Heart left ventricle (tissue), 16 donors: ENCODE measurements at regions not wholly inside any gene's neighbourhood (a gene's known extent, or its start where the extent isn't known, plus 50 kb on each side); places are given as distances from the start of the nearest gene placed in this dataset.

Source experiments
- ATAC-seq, 4 donors: fragments of 200-7000 bp; cut with Tn5 transposase; one replicate each; pipeline ENCODE4 v1.9.1; 2020 to 2022; ENCODE audit warnings: moderate library complexity in 4 of 4, mild to moderate bottlenecking in 3 of 4, moderate number of reproducible peaks in 1 of 4
- DNase-seq, 5 donors: peaks; one replicate each; pipeline ENCODE4 v3.0.0-alpha.2; 2020
- H3K27ac ChIP-seq, 12 donors: fragments of 200-600 bp; sonication (generic) in 4 of 12; one replicate each; pipeline versions ENCODE4 v1.5.0 to v1.8.0; 2016 to 2022; ENCODE audit warnings: mild to moderate bottlenecking in 2 of 12
- H3K27me3 ChIP-seq, 9 donors: fragments of 200-600 bp; sonication (generic) in 2 of 9; one replicate each; pipeline versions ENCODE4 v1.5.1 to v1.8.0; 2016 to 2022; ENCODE audit warnings: mild to moderate bottlenecking in 3 of 9
- H3K36me3 ChIP-seq, 9 donors: fragments of 200-600 bp; sonication (generic) in 2 of 9; one replicate each; pipeline versions ENCODE4 v1.5.0 to v1.8.0; 2018 to 2022; ENCODE audit warnings: mild to moderate bottlenecking in 2 of 9
- H3K4me1 ChIP-seq, 12 donors: fragments of 200-600 bp; sonication (generic) in 4 of 12; one replicate each; pipeline versions ENCODE4 v1.5.0 to v1.8.0; 2016 to 2022; ENCODE audit warnings: mild to moderate bottlenecking in 3 of 12
- H3K4me3 ChIP-seq, 12 donors: fragments of 200-600 bp; sonication (generic) in 4 of 12; one replicate each; pipeline versions ENCODE4 v1.5.0 to v1.8.0; 2017 to 2022; ENCODE audit warnings: mild to moderate bottlenecking in 9 of 12, moderate library complexity in 4 of 12
- H3K9me3 ChIP-seq, 12 donors: fragments of 200-600 bp; sonication (generic) in 4 of 12; one replicate each; pipeline versions ENCODE4 v1.5.0 to v1.8.0; 2016 to 2022; ENCODE audit warnings: mild to moderate bottlenecking in 1 of 12
- POLR2A ChIP-seq, 2 donors: fragments of 450-650 bp; IDR thresholded peaks; one replicate each; pipeline ENCODE4 v1.6.1; 2017; ENCODE audit warnings: antibody characterized with exemption in 2 of 2, mild to moderate bottlenecking in 2 of 2, moderate library complexity in 2 of 2
- WGBS, 4 donors: extraction: QIAGEN DNeasy Blood & Tissue Kit in 2 of 4; methylation state at CpG; one replicate each; pipeline versions ENCODE4 v1.1.5 to v1.1.7; 2013 to 2018; 5-methylcytosine and 5-hydroxymethylcytosine counted together
- intact Hi-C, 10 donors: fragments of 100-400 bp; cut with DNase I; formaldehyde crosslinking; loops; one replicate each; pipeline versions ENCODE4 v1.11.1 to v1.14.2; 2022
- TF ChIP-seq, protein P1 (sequence below), 12 donors: fragments of 200-600 bp; sonication (generic) in 4 of 12; IDR thresholded peaks; one replicate each; pipeline versions ENCODE4 v1.5.0 to v1.8.0; 2018 to 2022; ENCODE audit warnings: antibody characterized with exemption in 12 of 12, mild to moderate bottlenecking in 5 of 12
- donor health status: ischemic (EF 13 %, LVEDD 7.1; RV severe dilation, severe dysfunction).
- donor health status: healthy with polysubstance abuse.
- donor health status: DM: no; HTN: yes; CAD: no.
- donor health status: DM: no; HTN: no; CAD: no.
- donor health status: ischemic (EF 25% LVEDD 6.9; RV normal size, moderate dysfunction).
- donor health status: ischemic (EF 25% LVEDD 5.7; RV mildly dilated, moderate dysfunction).
- donor health status: healthy.
- donor health status: DM: yes; HTN: yes; CAD: no.
- donor health status: ischemic (EF 35%, LVEDD 5.7; RV mildly dilated, moderate dysfunction).
- donor health status: nonischemic (EF 11% LVEDD 7.7; RV severe dilation, severe dysfunction).
- donor health status: DM: yes; HTN: yes; CAD: no.
- donor health status: PGD.
- donor health status: ischemic (EF 29% LVEDD 5.4; RV normal size, mild dysfunction).
- donor health status: nonischemic (EF 23%, LVEDD 6.1; RV moderate dilation, normal function).

DNA sequence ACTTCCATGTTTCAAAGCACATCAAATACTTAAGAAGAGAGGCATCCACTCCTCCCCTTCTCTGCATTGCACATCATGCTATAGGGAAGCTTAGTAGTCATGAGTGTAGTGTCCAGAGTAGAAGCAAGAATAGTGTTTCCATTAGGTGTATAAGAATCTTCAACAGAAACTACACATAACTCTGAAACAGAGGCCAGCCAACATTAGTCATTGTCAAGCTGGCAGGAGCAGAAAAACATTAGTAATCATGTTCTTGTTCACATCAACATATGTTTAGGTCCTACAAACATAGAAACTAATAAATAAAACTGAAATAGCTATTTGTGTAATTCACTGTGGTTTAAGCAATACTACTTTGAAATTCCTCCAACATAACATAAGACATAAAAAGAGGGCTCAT is 370.2 kb downstream of the PPP1R3A start:
- DNase-seq (no peak), ATAC-seq (no peak)
- Histone ChIP-seq H3K27me3 (no peaks in the 10 kb centered on the region), H3K27ac (no peak overlapping the region), H3K9me3 (no peaks in the 10 kb centered on the region), H3K36me3 (no peaks in the 10 kb centered on the region), H3K4me1 (no peaks in the 10 kb centered on the region), H3K4me3 (no peak overlapping the region)
- TF ChIP-seq POLR2A (IDR thresholded peaks at IDR 0.05), result no peak
- TF ChIP-seq, protein P1, sequence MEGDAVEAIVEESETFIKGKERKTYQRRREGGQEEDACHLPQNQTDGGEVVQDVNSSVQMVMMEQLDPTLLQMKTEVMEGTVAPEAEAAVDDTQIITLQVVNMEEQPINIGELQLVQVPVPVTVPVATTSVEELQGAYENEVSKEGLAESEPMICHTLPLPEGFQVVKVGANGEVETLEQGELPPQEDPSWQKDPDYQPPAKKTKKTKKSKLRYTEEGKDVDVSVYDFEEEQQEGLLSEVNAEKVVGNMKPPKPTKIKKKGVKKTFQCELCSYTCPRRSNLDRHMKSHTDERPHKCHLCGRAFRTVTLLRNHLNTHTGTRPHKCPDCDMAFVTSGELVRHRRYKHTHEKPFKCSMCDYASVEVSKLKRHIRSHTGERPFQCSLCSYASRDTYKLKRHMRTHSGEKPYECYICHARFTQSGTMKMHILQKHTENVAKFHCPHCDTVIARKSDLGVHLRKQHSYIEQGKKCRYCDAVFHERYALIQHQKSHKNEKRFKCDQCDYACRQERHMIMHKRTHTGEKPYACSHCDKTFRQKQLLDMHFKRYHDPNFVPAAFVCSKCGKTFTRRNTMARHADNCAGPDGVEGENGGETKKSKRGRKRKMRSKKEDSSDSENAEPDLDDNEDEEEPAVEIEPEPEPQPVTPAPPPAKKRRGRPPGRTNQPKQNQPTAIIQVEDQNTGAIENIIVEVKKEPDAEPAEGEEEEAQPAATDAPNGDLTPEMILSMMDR (IDR thresholded peaks at IDR 0.05), result no peak
- intact Hi-C loops, result no loop called here

DNA sequence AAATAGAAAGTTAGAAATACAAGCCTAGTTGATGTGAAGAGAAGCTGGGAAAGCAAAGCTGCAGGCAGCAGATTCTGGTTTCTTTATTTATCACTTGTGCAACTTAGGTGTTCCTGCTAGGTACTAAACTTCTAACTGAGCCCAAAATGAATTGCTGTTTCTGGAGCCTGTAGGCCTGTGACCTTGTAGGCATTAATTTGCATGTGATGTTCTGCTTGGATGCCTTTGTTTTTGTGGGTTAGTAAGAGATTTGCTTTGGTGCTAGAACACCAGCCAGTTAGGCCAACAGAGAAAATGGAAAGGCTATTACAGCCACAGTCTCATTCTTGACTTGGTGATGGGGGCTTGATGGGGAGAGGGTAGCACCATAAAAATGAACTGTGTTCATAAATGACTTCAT is 370.7 kb downstream of the PPP1R3A start:
- intact Hi-C loops, result no loop called here
- no peaks in the 10 kb centered on the region for H3K9me3 ChIP-seq
- no peak for DNase-seq
- H3K36me3 ChIP-seq, result no peaks in the 10 kb centered on the region
- H3K27me3 ChIP-seq, result no peaks in the 10 kb centered on the region
- no peak overlapping the region for H3K27ac ChIP-seq
- TF ChIP-seq, protein P1 (IDR thresholded peaks at IDR 0.05), result no peak
- no peak for TF ChIP-seq POLR2A (IDR thresholded peaks at IDR 0.05)
- H3K4me1 ChIP-seq, result no peaks in the 10 kb centered on the region
- ATAC-seq, result no peak
- H3K4me3 ChIP-seq, result no peak overlapping the region

DNA sequence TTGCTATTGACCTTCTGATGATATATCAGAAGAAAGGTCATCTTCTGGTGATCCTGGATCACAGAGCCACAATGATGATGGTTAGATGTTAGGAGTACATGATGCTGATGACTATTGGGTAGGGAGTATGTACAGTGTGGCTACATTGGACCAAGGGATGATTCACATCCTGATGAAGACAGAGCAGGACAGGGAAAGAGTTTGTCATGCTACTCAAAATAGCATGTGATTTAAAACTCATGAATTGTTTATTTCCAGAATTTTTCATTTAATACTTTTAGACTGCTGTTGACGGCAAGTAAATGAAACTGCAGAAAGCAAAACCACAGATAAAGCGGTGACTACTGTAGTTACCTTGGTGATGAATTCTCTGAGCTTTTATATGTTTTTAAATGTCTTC is 397.3 kb downstream of the PPP1R3A start:
- TF ChIP-seq, protein P1 (IDR thresholded peaks at IDR 0.05), result no peak
- TF ChIP-seq POLR2A (IDR thresholded peaks at IDR 0.05), result no peak
- DNase-seq (no peak), ATAC-seq (no peak)
- WGBS, 4 donors, result 78 to 90% (median 89%) methylated on average over 2 of the region's 2 CpGs
- intact Hi-C loops, result no loop called here
- no peak overlapping the region for H3K4me3 ChIP-seq
- H3K36me3 ChIP-seq, result no peaks in the 10 kb centered on the region
- H3K27me3 ChIP-seq, result no peaks in the 10 kb centered on the region
- no peaks in the 10 kb centered on the region for H3K9me3 ChIP-seq
- no peaks in the 10 kb centered on the region for H3K4me1 ChIP-seq
- no peak overlapping the region for H3K27ac ChIP-seq

DNA sequence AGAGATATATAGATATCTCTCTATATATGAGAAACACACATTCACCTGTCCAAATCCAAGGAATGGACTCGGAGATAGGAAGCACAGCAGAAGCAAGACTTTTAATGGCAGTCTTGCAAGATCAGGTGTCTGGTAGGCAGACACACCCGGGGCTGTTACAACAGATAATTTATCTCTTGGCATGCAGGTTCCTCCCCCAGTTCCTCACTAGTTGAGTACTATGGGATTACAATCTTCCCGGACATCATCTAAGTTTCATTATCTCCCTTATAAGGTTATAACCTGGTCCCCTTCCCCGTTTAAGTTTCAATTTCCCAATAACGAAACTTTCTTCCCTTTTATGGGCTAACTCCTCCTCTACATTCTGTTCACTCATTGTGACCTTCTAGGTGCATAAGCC is 399.3 kb downstream of the PPP1R3A start:
- Histone ChIP-seq H3K27me3 (no peaks in the 10 kb centered on the region), H3K9me3 (peaks cover 0 to 2% (median 0%) of the 10 kb centered on the region in 12 donors), H3K4me3 (no peak overlapping the region), H3K27ac (no peak overlapping the region), H3K36me3 (no peaks in the 10 kb centered on the region), H3K4me1 (no peaks in the 10 kb centered on the region)
- TF ChIP-seq, protein P1 (IDR thresholded peaks at IDR 0.05), result no peak
- no peak for TF ChIP-seq POLR2A (IDR thresholded peaks at IDR 0.05)
- DNase-seq, result no peak
- 68 to 76% (median 73%) methylated on average over 5 of the region's 5 CpGs for WGBS, 4 donors
- intact Hi-C loops, result no loop called here
- ATAC-seq, result no peak
